ENCODE measurements at regions not wholly inside any gene's neighbourhood (a gene's known extent, or its start where the extent isn't known, plus 50 kb on each side); places are given as distances from the start of the nearest gene placed in this dataset.

- no peak for TF ChIP-seq POLR2A (IDR thresholded peaks at IDR 0.05)
- TF ChIP-seq CTCF (IDR thresholded peaks at IDR 0.05), result no peak
Observed at GRCh38 chr3:72474775-72475174, 373.5 kb downstream of the SHQ1 start.

All from testis (tissue), 2 donors.